Epithelial cell of proximal tubule (primary cell): ENCODE measurements at regions not wholly inside any gene's neighbourhood (a gene's known extent, or its start where the extent isn't known, plus 50 kb on each side); places are given as distances from the start of the nearest gene placed in this dataset.

ENCODE experiments used
- DNase-seq: peaks from one replicate; pipeline ENCODE4 v3.0.0-alpha.2; 2011; ENCODE audit warnings: low read depth
- H3K4me3 ChIP-seq: 2 replicates; pipeline ENCODE4 v1.5.1; 2011; ENCODE audit warnings: low read depth, mild to moderate bottlenecking, low read length
- TF ChIP-seq, protein P1 (sequence below): conservative IDR thresholded peaks from 2 replicates; pipeline ENCODE4 v1.5.1; 2012; ENCODE audit warnings: low read depth, mild to moderate bottlenecking, low read length

DNA sequence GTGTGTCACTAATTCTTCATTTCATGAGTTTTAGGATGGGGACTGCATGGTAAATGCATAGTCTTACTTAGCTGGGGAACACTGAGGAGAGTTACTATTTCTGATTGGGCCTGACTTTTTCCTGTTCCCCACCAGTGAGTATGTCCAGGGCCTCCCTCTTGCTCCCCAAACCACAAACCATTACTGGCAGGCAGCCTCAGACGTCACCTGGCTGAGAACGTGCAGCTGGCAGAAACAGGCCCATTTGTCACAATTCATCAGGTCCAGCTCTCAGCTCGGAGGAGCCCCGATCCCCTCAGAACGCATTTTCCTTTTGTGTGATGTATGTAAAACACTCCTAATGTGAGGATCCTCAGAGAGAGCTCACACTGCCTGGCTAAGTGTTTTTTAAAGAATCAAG lies 71.7 kb upstream of the SIX3 start:
- DNase-seq = no peak
- TF ChIP-seq, protein P1, sequence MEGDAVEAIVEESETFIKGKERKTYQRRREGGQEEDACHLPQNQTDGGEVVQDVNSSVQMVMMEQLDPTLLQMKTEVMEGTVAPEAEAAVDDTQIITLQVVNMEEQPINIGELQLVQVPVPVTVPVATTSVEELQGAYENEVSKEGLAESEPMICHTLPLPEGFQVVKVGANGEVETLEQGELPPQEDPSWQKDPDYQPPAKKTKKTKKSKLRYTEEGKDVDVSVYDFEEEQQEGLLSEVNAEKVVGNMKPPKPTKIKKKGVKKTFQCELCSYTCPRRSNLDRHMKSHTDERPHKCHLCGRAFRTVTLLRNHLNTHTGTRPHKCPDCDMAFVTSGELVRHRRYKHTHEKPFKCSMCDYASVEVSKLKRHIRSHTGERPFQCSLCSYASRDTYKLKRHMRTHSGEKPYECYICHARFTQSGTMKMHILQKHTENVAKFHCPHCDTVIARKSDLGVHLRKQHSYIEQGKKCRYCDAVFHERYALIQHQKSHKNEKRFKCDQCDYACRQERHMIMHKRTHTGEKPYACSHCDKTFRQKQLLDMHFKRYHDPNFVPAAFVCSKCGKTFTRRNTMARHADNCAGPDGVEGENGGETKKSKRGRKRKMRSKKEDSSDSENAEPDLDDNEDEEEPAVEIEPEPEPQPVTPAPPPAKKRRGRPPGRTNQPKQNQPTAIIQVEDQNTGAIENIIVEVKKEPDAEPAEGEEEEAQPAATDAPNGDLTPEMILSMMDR = no peak
- no peak overlapping the region for H3K4me3 ChIP-seq

DNA sequence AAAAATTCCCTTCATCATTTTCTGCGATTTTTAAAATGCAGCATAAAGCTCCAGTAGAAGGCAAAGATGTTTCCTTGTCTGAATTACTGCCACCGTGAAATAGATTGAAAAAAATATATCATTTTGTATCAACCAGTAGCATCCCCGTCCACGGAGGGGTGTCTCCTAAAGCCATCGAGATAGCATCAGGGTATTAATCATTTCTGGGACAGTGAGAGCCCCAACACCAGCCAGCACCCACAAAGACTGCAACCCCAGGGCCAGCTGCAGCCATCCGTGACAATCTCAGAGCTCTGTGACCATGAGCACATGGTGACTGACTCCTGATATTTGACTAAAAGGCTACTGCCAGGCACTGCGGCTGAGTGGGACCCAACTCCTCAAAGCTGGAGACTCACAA lies 64.1 kb upstream of the SIX3 start:
- TF ChIP-seq, protein P1 = no peak
- no peak for DNase-seq
- no peak overlapping the region for H3K4me3 ChIP-seq

DNA sequence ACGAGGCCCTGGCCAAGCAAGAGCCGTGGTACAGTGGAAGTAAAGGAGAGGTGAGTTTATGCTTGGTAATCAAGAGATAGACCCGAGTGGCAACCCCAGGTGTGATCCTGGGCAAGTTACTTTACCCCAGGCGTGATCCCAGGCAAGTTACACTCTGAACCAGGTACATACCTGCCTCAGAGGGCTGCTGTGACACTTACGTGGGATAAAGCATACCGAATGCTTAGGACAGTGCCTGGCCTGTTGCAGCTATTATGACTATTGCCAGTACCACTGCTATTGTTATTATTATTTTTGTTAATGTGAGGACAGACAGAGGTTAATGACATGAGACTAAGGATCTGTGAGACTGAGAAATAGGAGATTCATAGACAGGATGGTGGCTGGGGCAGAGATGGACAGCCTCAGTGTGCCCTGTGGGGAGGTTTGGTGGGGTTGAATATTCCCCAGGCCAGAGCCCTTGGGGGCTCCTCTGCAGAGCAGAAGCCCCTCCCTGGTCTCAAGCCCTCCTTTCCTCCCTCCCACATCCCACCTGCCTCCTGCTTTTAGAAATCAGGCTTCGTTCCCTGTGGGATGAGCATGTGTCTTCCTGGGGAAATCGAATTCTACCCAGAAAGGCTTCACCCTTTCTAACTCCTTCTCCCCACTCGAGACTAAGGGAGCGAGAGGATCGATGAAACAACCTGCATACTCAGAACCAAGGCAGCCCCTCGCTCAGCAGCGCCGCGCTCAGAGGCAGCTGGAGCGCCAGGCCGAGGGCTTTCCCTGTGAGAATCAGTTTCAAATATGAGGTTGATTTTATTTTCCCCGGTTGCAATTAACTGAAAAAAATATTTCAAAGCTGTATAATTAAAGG lies 62.0 kb upstream of the SIX3 start:
- no peak for DNase-seq
- TF ChIP-seq, protein P1 = no peak
- no peak overlapping the region for H3K4me3 ChIP-seq

DNA sequence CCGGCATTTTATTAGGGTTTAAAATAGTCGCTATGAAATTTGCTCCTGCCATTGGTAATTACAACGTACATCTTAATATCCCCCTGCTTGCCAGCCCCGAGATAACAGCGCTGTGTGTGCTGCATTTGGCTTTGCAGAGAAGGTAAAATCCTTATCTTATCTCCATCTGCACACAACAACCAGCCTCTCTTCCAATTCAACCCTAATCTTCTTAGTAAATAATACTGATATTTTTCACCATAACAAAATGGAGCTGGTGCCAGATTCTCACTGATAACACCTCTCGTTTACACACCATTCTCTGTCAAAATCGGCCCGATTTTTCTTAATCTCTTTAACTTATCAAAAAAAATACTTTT lies 61.4 kb upstream of the SIX3 start:
- no peak for DNase-seq
- TF ChIP-seq, protein P1 = no peak
- H3K4me3 ChIP-seq = no peak overlapping the region

DNA sequence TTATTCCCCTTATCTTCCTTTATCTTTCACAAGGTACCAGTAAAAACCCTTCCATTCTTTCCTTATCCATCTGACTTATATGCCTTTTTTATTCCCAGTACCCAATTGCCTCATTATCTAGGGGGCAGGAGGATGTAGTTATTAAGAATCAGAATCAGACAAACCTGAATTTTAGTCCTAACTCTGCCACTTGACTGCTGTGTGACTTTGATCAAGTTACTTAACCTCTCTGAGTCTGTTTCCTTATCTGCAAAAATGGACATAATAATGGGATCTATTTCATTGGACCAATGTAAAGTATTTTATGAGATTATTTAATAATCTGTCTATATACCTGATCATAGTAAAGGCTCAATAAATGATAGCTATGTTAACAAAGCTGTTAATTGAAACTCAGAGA lies 59.6 kb upstream of the SIX3 start:
- TF ChIP-seq, protein P1 = no peak

DNA sequence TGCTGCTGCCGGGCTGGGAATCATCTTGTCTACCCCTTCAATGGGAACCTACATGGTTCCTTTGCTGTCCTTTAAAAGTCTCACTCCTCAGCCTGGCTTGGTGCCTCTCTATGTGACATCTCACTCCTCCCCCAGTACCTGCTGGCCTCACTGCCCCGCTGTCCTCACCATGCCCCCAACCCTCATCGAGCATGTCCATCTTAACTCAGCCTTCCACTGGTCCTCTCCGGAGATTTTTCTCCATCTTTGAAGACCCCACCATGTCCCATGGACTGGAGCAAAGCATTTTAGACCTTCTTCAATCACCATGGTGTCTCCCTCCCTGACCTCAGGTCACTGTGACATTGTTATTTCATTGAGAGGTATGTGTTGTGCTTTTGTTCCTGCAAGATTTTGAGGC lies 58.1 kb upstream of the SIX3 start:
- TF ChIP-seq, protein P1 = no peak
- H3K4me3 ChIP-seq = no peak overlapping the region
- no peak for DNase-seq

More for the DNA sequence above, 59.6 kb upstream of the SIX3 start:
- no peak overlapping the region for H3K4me3 ChIP-seq
- no peak for DNase-seq

DNA sequence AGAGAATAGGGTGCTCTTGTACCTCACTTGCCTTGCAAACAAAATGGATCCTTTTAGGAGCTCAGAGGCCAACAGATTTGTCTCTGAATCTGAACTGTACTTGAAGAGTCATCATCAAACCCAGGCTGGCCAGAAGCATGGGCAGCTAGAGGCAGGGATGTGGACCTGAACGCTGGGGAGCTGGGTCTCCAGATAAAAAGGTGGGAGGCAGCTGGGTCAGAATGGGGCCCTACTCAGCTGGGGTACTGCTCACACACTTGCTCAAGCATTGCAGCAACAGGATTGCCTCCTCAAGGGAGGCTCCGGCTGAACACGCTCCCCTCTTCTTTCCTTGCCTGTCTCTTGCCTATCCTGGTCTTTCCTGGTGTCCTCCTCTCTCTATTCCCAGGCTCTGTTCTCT lies 57.3 kb upstream of the SIX3 start:
- no peak for DNase-seq
- H3K4me3 ChIP-seq = no peak overlapping the region
- TF ChIP-seq, protein P1 = no peak
